ENCODE measurements at regions not wholly inside any gene's neighbourhood (a gene's known extent, or its start where the extent isn't known, plus 50 kb on each side); places are given as distances from the start of the nearest gene placed in this dataset.
"Not testable (repeated sequence)": the region's sequence is repeated elsewhere in the genome, so short reads cannot be mapped to it uniquely, and the experiment has no call there.

DNA sequence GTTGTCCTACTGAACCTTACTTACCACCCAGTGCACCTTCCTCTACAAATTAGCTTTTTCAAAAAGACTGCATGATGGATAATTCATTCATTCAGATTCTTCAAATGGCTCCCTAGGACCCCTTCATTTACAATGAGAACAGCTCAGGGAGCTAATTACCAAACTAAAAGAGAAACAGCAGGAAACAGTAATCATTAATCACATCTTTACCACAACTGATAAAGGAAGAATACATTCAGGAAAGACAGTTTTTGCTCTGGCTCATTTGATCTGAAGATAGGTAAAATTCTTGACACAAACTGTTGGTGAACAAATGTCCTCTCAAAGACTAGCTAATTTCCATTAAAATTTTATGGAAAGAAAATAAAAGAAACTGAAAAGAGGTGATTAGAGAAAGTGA, 1652.7 kb upstream of the LRRTM3 start:
- Histone ChIP-seq H3K4me1 (ENCODE audit: control insufficient read depth in 2 of 2, insufficient read depth in 1 of 2, low read depth in 1 of 2, low read length in 2 of 2) (no peaks in the 10 kb centered on the region), H2BK12ac (ENCODE audit: low read length) (no peak overlapping the region), H2BK5ac (ENCODE audit: low read length) (no peak overlapping the region), H3K4me2 (ENCODE audit: insufficient read depth, low read length, poor library complexity, severe bottlenecking) (no peak overlapping the region), H2AK5ac (ENCODE audit: low read depth, low read length) (no peak overlapping the region), H2AFZ (ENCODE audit: low read length) (no peak overlapping the region), H3K4me3 (ENCODE audit: low read length in 2 of 2) (no peak overlapping the region), H2BK15ac (ENCODE audit: low read length) (no peak overlapping the region), H3K79me1 (ENCODE audit: low read depth, low read length) (no peaks in the 10 kb centered on the region), H3K14ac (ENCODE audit: low read length) (no peak overlapping the region), H3K18ac (ENCODE audit: low read length) (no peak overlapping the region), H3K23ac (ENCODE audit: low read depth, low read length, poor library complexity) (no peak overlapping the region), H3K27me3 (ENCODE audit: control insufficient read depth in 3 of 3, insufficient read depth in 3 of 3, low read depth in 1 of 3, low read length in 3 of 3) (peaks cover 0 to 12% (median 0%) of the 10 kb centered on the region in 3 experiments), H2BK120ac (ENCODE audit: low read depth, low read length) (no peak overlapping the region), H4K91ac (ENCODE audit: low read depth, low read length, poor library complexity) (no peak overlapping the region), H3K4ac (ENCODE audit: low read length) (no peak overlapping the region), H3K36me3 (replicated peaks in 1 of 2; ENCODE audit: control insufficient read depth in 2 of 2, insufficient read depth in 2 of 2, low read length in 2 of 2) (no peaks in the 10 kb centered on the region), H4K8ac (ENCODE audit: low read depth, low read length) (no peak overlapping the region), H3K9ac (ENCODE audit: low read depth, low read length, poor library complexity) (no peak overlapping the region), H3K9me3 (replicated peaks in 1 of 2; ENCODE audit: control insufficient read depth in 2 of 2, insufficient read depth in 1 of 2, low read depth in 1 of 2, low read length in 2 of 2) (no peaks in the 10 kb centered on the region), H3K27ac (replicated peaks; ENCODE audit: low read length) (no peak overlapping the region)
- DNase-seq (ENCODE audit: low spot score): peak; percentile 4

- Histone ChIP-seq H2AK5ac (ENCODE audit: low read depth, low read length) (no peak overlapping the region), H2AFZ (ENCODE audit: low read length) (no peak overlapping the region), H3K4me1 (ENCODE audit: control insufficient read depth in 2 of 2, insufficient read depth in 1 of 2, low read depth in 1 of 2, low read length in 2 of 2) (no peaks in the 10 kb centered on the region), H2BK120ac (ENCODE audit: low read depth, low read length) (no peak overlapping the region), H3K14ac (ENCODE audit: low read length) (no peak overlapping the region), H2BK12ac (ENCODE audit: low read length) (no peak overlapping the region), H4K8ac (ENCODE audit: low read depth, low read length) (no peak overlapping the region), H3K27ac (replicated peaks; ENCODE audit: low read length) (no peak overlapping the region), H3K23ac (ENCODE audit: low read depth, low read length, poor library complexity) (no peak overlapping the region), H2BK5ac (ENCODE audit: low read length) (no peak overlapping the region), H3K18ac (ENCODE audit: low read length) (no peak overlapping the region), H3K4ac (ENCODE audit: low read length) (no peak overlapping the region), H4K91ac (ENCODE audit: low read depth, low read length, poor library complexity) (no peak overlapping the region), H3K79me1 (ENCODE audit: low read depth, low read length) (no peaks in the 10 kb centered on the region), H3K9me3 (replicated peaks in 1 of 2; ENCODE audit: control insufficient read depth in 2 of 2, insufficient read depth in 1 of 2, low read depth in 1 of 2, low read length in 2 of 2) (peaks cover 0 to 1% of the 10 kb centered on the region in 2 donors), H3K36me3 (replicated peaks in 1 of 2; ENCODE audit: control insufficient read depth in 2 of 2, insufficient read depth in 2 of 2, low read length in 2 of 2) (no peaks in the 10 kb centered on the region), H2BK15ac (ENCODE audit: low read length) (no peak overlapping the region), H3K9ac (ENCODE audit: low read depth, low read length, poor library complexity) (no peak overlapping the region), H3K27me3 (ENCODE audit: control insufficient read depth in 3 of 3, insufficient read depth in 3 of 3, low read depth in 1 of 3, low read length in 3 of 3) (peaks cover 0 to 12% (median 0%) of the 10 kb centered on the region in 3 experiments), H3K4me3 (ENCODE audit: low read length in 2 of 2) (no peak overlapping the region), H3K4me2 (ENCODE audit: insufficient read depth, low read length, poor library complexity, severe bottlenecking) (no peak overlapping the region)
- no peak for DNase-seq (ENCODE audit: low spot score)
- no CpG with 5 or more reads among the region's 4 CpGs for WGBS, 2 donors (ENCODE audit: extremely low coverage in 2 of 2, insufficient read length in 2 of 2, insufficient replicate concordance in 1 of 2)
These were observed 1650.5 kb upstream of the LRRTM3 start for GRCh38 chr10:65275296-65275695.

DNA sequence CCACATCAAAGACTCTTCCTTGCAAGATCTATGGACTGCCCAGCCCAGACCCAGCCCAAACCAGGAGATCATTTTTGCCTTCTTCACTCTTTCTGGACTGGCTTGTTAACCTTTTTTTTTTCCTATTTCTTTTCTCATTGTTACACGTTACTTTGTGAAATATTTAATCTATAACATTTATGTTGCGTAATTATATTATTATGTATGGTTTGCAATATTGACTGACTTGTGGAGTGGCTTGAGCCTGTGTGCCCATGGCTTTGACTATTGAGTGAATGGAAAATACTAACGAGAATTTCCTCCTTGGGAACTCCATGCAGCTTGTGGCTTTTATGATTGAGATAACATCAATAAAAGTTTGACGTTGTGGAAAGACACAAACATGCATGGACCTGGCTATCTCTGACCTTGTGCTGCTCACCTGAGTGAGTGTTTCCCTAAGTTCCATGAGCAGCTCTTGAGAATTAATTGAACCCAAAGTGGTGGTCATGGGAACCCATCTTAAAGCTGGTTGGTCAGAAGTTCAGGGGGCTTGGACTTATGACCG, 1641.3 kb upstream of the LRRTM3 start:
- H3K4me3 ChIP-seq (ENCODE audit: low read length in 2 of 2): no peak overlapping the region
- no peaks in the 10 kb centered on the region for H3K27me3 ChIP-seq (ENCODE audit: control insufficient read depth in 3 of 3, insufficient read depth in 3 of 3, low read depth in 1 of 3, low read length in 3 of 3)
- no peaks in the 10 kb centered on the region for H3K9me3 ChIP-seq (replicated peaks in 1 of 2; ENCODE audit: control insufficient read depth in 2 of 2, insufficient read depth in 1 of 2, low read depth in 1 of 2, low read length in 2 of 2)
- no peak overlapping the region for H4K8ac ChIP-seq (ENCODE audit: low read depth, low read length)
- no peak for DNase-seq (ENCODE audit: low spot score)
- H4K91ac ChIP-seq (ENCODE audit: low read depth, low read length, poor library complexity): no peak overlapping the region
- H3K27ac ChIP-seq (replicated peaks; ENCODE audit: low read length): no peak overlapping the region
- H3K14ac ChIP-seq (ENCODE audit: low read length): no peak overlapping the region
- H3K4me2 ChIP-seq (ENCODE audit: insufficient read depth, low read length, poor library complexity, severe bottlenecking): no peak overlapping the region
- whole genome bisulfite sequencing, 2 donors (ENCODE audit: extremely low coverage in 2 of 2, insufficient read length in 2 of 2, insufficient replicate concordance in 1 of 2): no CpG with 5 or more reads among the region's 5 CpGs
- no peak overlapping the region for H3K9ac ChIP-seq (ENCODE audit: low read depth, low read length, poor library complexity)
- H2BK120ac ChIP-seq (ENCODE audit: low read depth, low read length): no peak overlapping the region
- H3K4ac ChIP-seq (ENCODE audit: low read length): no peak overlapping the region
- no peak overlapping the region for H2AFZ ChIP-seq (ENCODE audit: low read length)
- no peak overlapping the region for H2AK5ac ChIP-seq (ENCODE audit: low read depth, low read length)
- no peak overlapping the region for H3K18ac ChIP-seq (ENCODE audit: low read length)
- H3K4me1 ChIP-seq (ENCODE audit: control insufficient read depth in 2 of 2, insufficient read depth in 1 of 2, low read depth in 1 of 2, low read length in 2 of 2): no peaks in the 10 kb centered on the region
- H3K36me3 ChIP-seq (replicated peaks in 1 of 2; ENCODE audit: control insufficient read depth in 2 of 2, insufficient read depth in 2 of 2, low read length in 2 of 2): no peaks in the 10 kb centered on the region
- no peak overlapping the region for H2BK5ac ChIP-seq (ENCODE audit: low read length)
- no peak overlapping the region for H2BK15ac ChIP-seq (ENCODE audit: low read length)
- no peak overlapping the region for H3K23ac ChIP-seq (ENCODE audit: low read depth, low read length, poor library complexity)
- H2BK12ac ChIP-seq (ENCODE audit: low read length): no peak overlapping the region
- no peaks in the 10 kb centered on the region for H3K79me1 ChIP-seq (ENCODE audit: low read depth, low read length)

- not testable (repeated sequence) for H3K36me3 ChIP-seq (replicated peaks in 1 of 2; ENCODE audit: control insufficient read depth in 2 of 2, insufficient read depth in 2 of 2, low read length in 2 of 2); H2BK12ac ChIP-seq (ENCODE audit: low read length); H3K79me1 ChIP-seq (ENCODE audit: low read depth, low read length); H3K9me3 ChIP-seq (replicated peaks in 1 of 2; ENCODE audit: control insufficient read depth in 2 of 2, insufficient read depth in 1 of 2, low read depth in 1 of 2, low read length in 2 of 2); H3K18ac ChIP-seq (ENCODE audit: low read length); H3K4ac ChIP-seq (ENCODE audit: low read length); H2BK15ac ChIP-seq (ENCODE audit: low read length); H2AFZ ChIP-seq (ENCODE audit: low read length); H3K27me3 ChIP-seq (ENCODE audit: control insufficient read depth in 3 of 3, insufficient read depth in 3 of 3, low read depth in 1 of 3, low read length in 3 of 3); H3K4me1 ChIP-seq (ENCODE audit: control insufficient read depth in 2 of 2, insufficient read depth in 1 of 2, low read depth in 1 of 2, low read length in 2 of 2); H3K4me3 ChIP-seq (ENCODE audit: low read length in 2 of 2); H4K91ac ChIP-seq (ENCODE audit: low read depth, low read length, poor library complexity); H2AK5ac ChIP-seq (ENCODE audit: low read depth, low read length); H3K4me2 ChIP-seq (ENCODE audit: insufficient read depth, low read length, poor library complexity, severe bottlenecking); H3K14ac ChIP-seq (ENCODE audit: low read length); H2BK5ac ChIP-seq (ENCODE audit: low read length); H3K23ac ChIP-seq (ENCODE audit: low read depth, low read length, poor library complexity); H2BK120ac ChIP-seq (ENCODE audit: low read depth, low read length); DNase-seq (ENCODE audit: low spot score); H3K9ac ChIP-seq (ENCODE audit: low read depth, low read length, poor library complexity); H3K27ac ChIP-seq (replicated peaks; ENCODE audit: low read length); H4K8ac ChIP-seq (ENCODE audit: low read depth, low read length)
- no CpG with 5 or more reads among the region's 3 CpGs for whole genome bisulfite sequencing, 2 donors (ENCODE audit: extremely low coverage in 2 of 2, insufficient read length in 2 of 2, insufficient replicate concordance in 1 of 2)
These were observed 1640.1 kb upstream of the LRRTM3 start for GRCh38 chr10:65285726-65286125.

All from neuronal stem cell (in vitro differentiated cells).